ENCODE measurements at regions not wholly inside any gene's neighbourhood (a gene's known extent, or its start where the extent isn't known, plus 50 kb on each side); places are given as distances from the start of the nearest gene placed in this dataset.

DNA sequence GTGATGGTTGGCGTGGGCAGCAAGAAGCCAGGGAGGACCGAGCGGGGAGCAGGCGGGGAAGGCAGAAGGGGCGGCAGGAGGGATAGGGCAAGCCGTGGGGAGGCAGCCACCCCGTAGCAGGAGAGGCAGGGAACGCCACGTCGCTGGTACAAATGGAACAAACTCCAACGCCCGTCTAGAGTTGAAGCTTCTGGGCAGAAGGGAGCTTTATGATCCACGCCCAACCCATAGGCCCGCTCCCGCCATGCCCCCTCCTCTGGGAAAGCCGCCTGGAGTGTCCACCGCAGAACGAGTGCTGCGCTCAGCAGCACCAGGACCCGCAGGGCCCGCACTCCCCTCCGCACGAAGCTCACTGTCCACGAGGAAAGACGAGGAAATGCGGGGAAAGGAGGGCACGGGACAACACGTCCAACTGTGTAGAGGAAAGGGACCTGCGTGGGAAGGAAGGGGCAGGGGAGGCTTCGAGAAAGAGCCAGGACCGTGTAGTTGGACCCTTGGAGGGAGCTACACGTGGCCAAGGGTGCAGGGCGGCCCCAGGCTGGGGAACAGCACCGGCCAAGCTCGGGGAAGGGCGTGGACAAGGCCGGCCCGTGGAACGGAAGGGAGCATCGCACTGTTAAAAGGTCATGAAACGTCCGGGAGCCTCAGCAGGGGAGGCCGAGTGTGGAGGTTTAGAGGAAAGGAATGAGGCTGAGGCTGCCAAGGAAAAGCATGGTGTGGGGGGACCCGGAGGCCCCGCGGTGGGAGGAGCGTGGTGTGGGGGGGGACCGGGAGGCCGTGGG is 204.0 kb downstream of the DLL1 start (continued):
- TF ChIP-seq NANOG (IDR thresholded peaks at IDR 0.05; ENCODE audit: borderline replicate concordance) = no peak
- no peak for TF ChIP-seq STAT1 (IDR thresholded peaks at IDR 0.05; ENCODE audit: unreplicated experiment)
- TF ChIP-seq JUNB (IDR thresholded peaks at IDR 0.05; ENCODE audit: unreplicated experiment) = no peak
- no peak for TF ChIP-seq ZNF114 (CRISPR knock-in tag; IDR thresholded peaks at IDR 0.05)
- no peak for TF ChIP-seq POLR2AphosphoS5 (IDR thresholded peaks at IDR 0.05; ENCODE audit: low read depth)

DNA sequence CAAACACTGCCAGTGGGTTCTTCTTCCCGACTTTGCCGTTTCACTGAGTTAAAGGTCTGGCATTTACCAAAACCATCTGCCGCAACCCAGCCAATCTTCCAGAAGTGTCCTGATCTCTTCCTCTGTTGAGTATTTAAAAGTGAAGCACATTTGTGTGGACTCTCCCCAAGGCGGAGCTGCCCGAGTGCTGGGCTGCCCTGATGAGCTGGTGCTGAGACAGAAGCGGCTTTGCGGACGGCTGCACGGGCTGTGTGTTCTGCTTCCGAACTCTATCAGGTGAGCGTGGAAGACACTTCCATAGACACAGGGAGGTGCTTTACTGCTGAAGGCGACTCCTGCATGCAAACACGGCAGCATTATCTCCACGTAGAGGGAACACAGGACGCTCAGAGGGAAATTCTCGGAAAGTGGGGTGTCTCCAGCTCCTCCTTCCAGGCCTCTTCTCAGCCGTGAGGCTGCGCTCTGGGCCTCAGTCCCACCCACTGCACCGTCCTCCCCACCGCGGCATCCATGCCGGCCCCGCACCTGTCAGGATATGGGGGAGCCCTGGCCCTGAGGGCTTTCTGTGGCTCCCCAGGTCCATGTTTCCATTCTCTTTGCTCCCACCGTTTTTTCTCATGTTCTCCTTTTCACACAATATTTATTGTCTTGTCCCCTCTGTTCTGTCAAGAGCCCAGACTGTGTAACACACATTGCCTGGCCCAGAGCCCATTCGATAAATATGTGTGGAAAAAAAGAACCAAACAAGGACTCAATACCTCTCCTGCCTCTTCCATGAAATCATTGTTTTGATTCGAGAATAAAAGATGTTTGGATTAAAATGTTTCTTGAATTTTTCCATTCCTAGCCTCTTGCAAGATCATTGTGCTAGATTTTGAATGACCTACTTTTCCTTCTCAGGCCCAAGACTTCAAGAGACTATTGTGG is 205.1 kb downstream of the DLL1 start:
- H3K9me2 ChIP-seq (ENCODE audit: insufficient read depth) = no peaks in the 10 kb centered on the region
- H3K4me1 ChIP-seq (ENCODE audit: insufficient read depth) = no peaks in the 10 kb centered on the region
- H3K4me1 Mint-ChIP-seq = no peaks in the 10 kb centered on the region; the same call in 2 of the 3 replicates
- no peaks in the 10 kb centered on the region for H3K36me3 ChIP-seq (ENCODE audit: insufficient read depth)
- peaks cover 3% of the 10 kb centered on the region; the same call in 1 of the 3 replicates for H3K36me3 Mint-ChIP-seq (ENCODE audit: low read depth)
- H3K27me3 Mint-ChIP-seq (ENCODE audit: insufficient read depth, low read depth, poor library complexity) = peaks cover 7% of the 10 kb centered on the region
- H3K4me3 ChIP-seq = no peak overlapping the region
- H3K27me3 ChIP-seq (ENCODE audit: insufficient read depth) = no peaks in the 10 kb centered on the region
- no peaks in the 10 kb centered on the region for H3F3A ChIP-seq (replicated peaks; ENCODE audit: low read depth)
- peaks cover 3% of the 10 kb centered on the region; the same call in 2 of the 3 replicates for H3K9me3 Mint-ChIP-seq
- no peak for DNase-seq (ENCODE audit: low spot score)
- H3K4me3 Mint-ChIP-seq = no peak overlapping the region
- H3K27ac Mint-ChIP-seq = no peak overlapping the region
- H3K79me2 ChIP-seq (replicated peaks; ENCODE audit: insufficient read depth) = no peaks in the 10 kb centered on the region
- H4K20me1 ChIP-seq (replicated peaks; ENCODE audit: insufficient read depth) = no peaks in the 10 kb centered on the region
- no peak overlapping the region for H3K4me2 ChIP-seq
- H3K27ac ChIP-seq (ENCODE audit: low read depth) = no peak overlapping the region
- no peak for ATAC-seq
- peak overlapping the region; percentile 43 for H2AFZ ChIP-seq
- TF ChIP-seq CREB1 (CRISPR knock-in tag; IDR thresholded peaks at IDR 0.05; ENCODE audit: low read depth) (no peak), ZNF114 (CRISPR knock-in tag; IDR thresholded peaks at IDR 0.05) (no peak), NANOG (IDR thresholded peaks at IDR 0.05; ENCODE audit: borderline replicate concordance) (no peak), EZH2 (IDR thresholded peaks at IDR 0.05; ENCODE audit: low read depth, unreplicated experiment) (no peak), ZNF331 (CRISPR knock-in tag; IDR thresholded peaks at IDR 0.05; ENCODE audit: low read depth) (no peak)
- TF ChIP-seq, protein P1, sequence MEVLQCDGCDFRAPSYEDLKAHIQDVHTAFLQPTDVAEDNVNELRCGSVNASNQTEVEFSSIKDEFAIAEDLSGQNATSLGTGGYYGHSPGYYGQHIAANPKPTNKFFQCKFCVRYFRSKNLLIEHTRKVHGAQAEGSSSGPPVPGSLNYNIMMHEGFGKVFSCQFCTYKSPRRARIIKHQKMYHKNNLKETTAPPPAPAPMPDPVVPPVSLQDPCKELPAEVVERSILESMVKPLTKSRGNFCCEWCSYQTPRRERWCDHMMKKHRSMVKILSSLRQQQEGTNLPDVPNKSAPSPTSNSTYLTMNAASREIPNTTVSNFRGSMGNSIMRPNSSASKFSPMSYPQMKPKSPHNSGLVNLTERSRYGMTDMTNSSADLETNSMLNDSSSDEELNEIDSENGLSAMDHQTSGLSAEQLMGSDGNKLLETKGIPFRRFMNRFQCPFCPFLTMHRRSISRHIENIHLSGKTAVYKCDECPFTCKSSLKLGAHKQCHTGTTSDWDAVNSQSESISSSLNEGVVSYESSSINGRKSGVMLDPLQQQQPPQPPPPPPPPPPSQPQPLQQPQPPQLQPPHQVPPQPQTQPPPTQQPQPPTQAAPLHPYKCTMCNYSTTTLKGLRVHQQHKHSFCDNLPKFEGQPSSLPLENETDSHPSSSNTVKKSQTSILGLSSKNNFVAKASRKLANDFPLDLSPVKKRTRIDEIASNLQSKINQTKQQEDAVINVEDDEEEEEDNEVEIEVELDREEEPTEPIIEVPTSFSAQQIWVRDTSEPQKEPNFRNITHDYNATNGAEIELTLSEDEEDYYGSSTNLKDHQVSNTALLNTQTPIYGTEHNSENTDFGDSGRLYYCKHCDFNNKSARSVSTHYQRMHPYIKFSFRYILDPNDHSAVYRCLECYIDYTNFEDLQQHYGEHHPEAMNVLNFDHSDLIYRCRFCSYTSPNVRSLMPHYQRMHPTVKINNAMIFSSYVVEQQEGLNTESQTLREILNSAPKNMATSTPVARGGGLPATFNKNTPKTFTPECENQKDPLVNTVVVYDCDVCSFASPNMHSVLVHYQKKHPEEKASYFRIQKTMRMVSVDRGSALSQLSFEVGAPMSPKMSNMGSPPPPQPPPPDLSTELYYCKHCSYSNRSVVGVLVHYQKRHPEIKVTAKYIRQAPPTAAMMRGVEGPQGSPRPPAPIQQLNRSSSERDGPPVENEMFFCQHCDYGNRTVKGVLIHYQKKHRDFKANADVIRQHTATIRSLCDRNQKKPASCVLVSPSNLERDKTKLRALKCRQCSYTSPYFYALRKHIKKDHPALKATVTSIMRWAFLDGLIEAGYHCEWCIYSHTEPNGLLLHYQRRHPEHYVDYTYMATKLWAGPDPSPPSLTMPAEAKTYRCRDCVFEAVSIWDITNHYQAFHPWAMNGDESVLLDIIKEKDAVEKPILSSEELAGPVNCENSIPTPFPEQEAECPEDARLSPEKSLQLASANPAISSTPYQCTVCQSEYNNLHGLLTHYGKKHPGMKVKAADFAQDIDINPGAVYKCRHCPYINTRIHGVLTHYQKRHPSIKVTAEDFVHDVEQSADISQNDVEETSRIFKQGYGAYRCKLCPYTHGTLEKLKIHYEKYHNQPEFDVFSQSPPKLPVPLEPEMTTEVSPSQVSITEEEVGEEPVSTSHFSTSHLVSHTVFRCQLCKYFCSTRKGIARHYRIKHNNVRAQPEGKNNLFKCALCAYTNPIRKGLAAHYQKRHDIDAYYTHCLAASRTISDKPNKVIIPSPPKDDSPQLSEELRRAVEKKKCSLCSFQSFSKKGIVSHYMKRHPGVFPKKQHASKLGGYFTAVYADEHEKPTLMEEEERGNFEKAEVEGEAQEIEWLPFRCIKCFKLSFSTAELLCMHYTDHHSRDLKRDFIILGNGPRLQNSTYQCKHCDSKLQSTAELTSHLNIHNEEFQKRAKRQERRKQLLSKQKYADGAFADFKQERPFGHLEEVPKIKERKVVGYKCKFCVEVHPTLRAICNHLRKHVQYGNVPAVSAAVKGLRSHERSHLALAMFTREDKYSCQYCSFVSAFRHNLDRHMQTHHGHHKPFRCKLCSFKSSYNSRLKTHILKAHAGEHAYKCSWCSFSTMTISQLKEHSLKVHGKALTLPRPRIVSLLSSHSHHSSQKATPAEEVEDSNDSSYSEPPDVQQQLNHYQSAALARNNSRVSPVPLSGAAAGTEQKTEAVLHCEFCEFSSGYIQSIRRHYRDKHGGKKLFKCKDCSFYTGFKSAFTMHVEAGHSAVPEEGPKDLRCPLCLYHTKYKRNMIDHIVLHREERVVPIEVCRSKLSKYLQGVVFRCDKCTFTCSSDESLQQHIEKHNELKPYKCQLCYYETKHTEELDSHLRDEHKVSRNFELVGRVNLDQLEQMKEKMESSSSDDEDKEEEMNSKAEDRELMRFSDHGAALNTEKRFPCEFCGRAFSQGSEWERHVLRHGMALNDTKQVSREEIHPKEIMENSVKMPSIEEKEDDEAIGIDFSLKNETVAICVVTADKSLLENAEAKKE (CRISPR knock-in tag; IDR thresholded peaks at IDR 0.05) = no peak
- TF ChIP-seq, protein P2, sequence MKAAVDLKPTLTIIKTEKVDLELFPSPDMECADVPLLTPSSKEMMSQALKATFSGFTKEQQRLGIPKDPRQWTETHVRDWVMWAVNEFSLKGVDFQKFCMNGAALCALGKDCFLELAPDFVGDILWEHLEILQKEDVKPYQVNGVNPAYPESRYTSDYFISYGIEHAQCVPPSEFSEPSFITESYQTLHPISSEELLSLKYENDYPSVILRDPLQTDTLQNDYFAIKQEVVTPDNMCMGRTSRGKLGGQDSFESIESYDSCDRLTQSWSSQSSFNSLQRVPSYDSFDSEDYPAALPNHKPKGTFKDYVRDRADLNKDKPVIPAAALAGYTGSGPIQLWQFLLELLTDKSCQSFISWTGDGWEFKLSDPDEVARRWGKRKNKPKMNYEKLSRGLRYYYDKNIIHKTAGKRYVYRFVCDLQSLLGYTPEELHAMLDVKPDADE (IDR thresholded peaks at IDR 0.05) = no peak
- TF ChIP-seq, protein P3, sequence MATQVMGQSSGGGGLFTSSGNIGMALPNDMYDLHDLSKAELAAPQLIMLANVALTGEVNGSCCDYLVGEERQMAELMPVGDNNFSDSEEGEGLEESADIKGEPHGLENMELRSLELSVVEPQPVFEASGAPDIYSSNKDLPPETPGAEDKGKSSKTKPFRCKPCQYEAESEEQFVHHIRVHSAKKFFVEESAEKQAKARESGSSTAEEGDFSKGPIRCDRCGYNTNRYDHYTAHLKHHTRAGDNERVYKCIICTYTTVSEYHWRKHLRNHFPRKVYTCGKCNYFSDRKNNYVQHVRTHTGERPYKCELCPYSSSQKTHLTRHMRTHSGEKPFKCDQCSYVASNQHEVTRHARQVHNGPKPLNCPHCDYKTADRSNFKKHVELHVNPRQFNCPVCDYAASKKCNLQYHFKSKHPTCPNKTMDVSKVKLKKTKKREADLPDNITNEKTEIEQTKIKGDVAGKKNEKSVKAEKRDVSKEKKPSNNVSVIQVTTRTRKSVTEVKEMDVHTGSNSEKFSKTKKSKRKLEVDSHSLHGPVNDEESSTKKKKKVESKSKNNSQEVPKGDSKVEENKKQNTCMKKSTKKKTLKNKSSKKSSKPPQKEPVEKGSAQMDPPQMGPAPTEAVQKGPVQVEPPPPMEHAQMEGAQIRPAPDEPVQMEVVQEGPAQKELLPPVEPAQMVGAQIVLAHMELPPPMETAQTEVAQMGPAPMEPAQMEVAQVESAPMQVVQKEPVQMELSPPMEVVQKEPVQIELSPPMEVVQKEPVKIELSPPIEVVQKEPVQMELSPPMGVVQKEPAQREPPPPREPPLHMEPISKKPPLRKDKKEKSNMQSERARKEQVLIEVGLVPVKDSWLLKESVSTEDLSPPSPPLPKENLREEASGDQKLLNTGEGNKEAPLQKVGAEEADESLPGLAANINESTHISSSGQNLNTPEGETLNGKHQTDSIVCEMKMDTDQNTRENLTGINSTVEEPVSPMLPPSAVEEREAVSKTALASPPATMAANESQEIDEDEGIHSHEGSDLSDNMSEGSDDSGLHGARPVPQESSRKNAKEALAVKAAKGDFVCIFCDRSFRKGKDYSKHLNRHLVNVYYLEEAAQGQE (IDR thresholded peaks at IDR 0.05; ENCODE audit: unreplicated experiment) = no peak

Data from GM23338 (cell line).